ENCODE measurements at regions not wholly inside any gene's neighbourhood (a gene's known extent, or its start where the extent isn't known, plus 50 kb on each side); places are given as distances from the start of the nearest gene placed in this dataset.

DNA sequence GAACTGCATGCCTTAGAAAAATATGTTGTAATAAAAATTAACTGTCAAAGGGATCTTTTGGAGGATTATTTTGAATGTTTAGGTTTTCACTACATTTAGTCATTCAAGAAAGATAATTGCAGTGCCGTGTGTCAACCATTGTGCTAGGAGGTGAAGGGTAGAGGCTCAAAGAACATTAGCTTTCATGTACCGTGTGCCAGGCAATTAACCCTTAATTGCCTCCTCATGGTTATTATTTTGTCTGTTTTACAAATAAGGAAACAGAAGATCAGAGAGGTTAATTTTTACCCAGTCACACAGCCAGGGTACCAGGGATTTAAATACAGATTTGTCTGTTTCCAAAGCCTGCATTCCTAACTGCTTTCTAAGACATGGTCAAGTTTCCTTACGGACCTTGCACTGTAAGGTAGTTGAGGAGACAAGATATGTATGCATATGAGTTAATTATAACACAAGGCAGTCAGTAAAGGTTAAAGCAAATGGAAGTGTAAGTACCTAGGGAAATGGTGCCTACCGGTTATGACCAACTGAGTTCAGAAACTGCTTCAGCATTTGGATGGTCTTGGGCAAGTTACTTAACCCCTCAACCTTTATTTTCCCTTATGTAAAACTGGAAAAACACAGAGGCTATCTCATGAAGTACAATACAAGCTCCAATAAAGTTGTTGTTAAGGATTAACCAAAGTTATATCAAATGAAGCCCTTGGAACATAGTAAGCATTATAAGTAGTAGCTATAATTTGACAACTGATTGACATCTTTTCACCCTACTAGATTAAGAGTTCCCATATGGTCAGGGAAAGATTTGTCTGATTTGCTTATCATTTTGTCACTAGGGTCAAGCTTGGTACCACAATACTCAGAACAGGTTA is 434.9 kb downstream of the MBD2 start:
- TF ChIP-seq, protein P1, sequence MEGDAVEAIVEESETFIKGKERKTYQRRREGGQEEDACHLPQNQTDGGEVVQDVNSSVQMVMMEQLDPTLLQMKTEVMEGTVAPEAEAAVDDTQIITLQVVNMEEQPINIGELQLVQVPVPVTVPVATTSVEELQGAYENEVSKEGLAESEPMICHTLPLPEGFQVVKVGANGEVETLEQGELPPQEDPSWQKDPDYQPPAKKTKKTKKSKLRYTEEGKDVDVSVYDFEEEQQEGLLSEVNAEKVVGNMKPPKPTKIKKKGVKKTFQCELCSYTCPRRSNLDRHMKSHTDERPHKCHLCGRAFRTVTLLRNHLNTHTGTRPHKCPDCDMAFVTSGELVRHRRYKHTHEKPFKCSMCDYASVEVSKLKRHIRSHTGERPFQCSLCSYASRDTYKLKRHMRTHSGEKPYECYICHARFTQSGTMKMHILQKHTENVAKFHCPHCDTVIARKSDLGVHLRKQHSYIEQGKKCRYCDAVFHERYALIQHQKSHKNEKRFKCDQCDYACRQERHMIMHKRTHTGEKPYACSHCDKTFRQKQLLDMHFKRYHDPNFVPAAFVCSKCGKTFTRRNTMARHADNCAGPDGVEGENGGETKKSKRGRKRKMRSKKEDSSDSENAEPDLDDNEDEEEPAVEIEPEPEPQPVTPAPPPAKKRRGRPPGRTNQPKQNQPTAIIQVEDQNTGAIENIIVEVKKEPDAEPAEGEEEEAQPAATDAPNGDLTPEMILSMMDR (IDR thresholded peaks at IDR 0.05; ENCODE audit: low read depth, low read length, missing control alignments), result no peak

DNA sequence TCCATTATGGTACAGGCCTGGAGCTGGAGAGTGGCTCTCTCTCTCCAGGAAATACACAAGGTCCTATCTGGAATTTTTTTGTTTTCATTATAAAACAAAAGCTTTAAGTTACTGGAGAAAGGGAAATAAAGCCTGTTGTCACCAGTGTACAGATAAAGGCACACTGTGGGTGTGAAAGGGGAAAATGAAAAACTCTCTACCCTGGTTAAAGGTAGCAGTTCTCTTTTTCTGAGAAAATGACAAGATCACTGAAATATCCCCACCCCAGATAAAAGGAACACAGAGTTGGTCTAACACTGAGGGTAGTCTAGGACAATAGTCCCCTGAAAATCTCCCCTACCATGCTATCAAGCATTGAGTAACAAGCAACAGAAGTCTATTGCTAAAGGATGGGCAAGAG is 438.7 kb downstream of the MBD2 start:
- no peak overlapping the region for H3K4me3 ChIP-seq (ENCODE audit: low read depth, low read length)
- TF ChIP-seq, protein P1 (IDR thresholded peaks at IDR 0.05; ENCODE audit: low read depth, low read length, missing control alignments), result no peak

More for the DNA sequence above, 434.9 kb downstream of the MBD2 start:
- no peak overlapping the region for H3K4me3 ChIP-seq (ENCODE audit: low read depth, low read length)
- DNase-seq (ENCODE audit: low read depth), result no peak

DNA sequence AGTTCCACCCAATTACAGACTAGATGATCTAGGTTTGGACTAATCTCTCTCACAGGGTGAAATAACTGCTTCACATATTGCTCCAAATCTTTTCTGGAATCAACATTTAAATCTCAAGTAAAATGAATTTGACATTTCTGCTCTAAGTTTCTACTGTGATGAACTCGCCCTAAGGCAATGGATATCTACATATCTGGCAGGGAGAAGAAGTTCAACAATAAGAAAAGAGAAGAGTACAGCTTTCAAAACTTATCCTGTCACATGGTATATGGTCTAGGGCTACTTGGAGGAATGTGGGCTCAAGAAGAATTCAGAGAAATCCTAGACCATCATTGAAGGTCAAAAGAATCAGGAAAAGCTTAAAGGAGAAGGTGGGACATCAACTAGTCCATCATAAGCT is 440.2 kb downstream of the MBD2 start:
- no peak overlapping the region for H3K4me3 ChIP-seq (ENCODE audit: low read depth, low read length)
- no peak for DNase-seq (ENCODE audit: low read depth)
- TF ChIP-seq, protein P1 (IDR thresholded peaks at IDR 0.05; ENCODE audit: low read depth, low read length, missing control alignments), result no peak

More for the DNA sequence above, 438.7 kb downstream of the MBD2 start:
- DNase-seq (ENCODE audit: low read depth), result no peak

DNA sequence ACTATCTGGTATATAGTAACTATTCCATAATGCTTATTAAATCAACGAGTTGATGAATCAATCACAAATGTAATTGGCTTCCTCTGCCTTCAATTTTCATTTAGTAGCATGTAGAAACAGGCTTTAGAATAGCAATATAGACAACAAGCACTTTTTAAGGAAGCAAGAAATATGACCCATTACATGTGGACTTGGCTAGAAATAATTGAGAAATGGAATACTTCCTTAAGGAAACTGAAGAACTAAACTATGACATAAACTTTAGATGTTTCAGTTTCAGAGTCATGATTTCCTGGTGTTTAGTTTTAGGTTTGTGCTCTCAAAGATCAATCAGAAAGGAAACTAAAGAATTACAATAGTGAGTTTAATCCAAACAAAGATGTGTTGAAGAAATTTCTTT is 443.8 kb downstream of the MBD2 start:
- no peak for DNase-seq (ENCODE audit: low read depth)
- no peak overlapping the region for H3K4me3 ChIP-seq (ENCODE audit: low read depth, low read length)
- TF ChIP-seq, protein P1 (IDR thresholded peaks at IDR 0.05; ENCODE audit: low read depth, low read length, missing control alignments), result no peak

DNA sequence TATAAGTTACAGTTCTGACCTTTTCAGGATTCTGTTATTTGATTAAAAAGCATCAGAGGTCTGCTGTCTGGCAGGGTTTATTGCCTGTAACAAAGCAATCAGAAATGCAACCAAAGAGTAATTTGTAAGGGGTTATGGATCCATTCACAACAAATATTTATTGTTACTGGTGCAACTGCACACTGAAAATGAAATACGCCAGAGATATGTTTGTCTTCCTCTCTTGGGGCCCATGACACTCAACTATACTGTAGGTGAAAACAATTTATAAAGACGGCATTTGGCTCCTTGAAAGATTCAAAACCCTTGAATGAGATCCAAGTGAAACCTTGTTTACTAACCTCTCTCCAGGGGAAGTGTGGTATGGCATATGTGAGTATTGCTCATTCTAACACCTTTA is 452.2 kb downstream of the MBD2 start:
- TF ChIP-seq, protein P1 (IDR thresholded peaks at IDR 0.05; ENCODE audit: low read depth, low read length, missing control alignments), result no peak
- DNase-seq (ENCODE audit: low read depth), result no peak
- H3K4me3 ChIP-seq (ENCODE audit: low read depth, low read length), result no peak overlapping the region

DNA sequence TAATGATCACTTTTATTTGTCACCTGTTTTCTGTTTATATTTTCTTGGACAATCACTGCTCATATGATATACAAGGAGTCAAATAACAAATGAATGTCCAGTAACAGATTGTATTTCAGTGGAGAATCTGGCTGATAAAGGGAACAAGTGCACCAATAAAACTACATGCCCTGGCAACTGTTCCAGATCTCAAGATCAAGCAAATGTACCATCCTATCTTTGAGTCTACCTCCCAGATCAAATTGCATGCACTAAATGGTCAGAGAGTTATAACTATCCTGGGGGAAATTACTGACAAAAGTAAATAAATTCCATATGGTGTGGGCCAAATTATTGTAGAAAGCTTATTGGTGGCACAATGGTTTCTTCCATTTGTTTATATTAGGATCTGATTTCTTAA is 452.8 kb downstream of the MBD2 start:
- TF ChIP-seq, protein P1 (IDR thresholded peaks at IDR 0.05; ENCODE audit: low read depth, low read length, missing control alignments), result no peak
- H3K4me3 ChIP-seq (ENCODE audit: low read depth, low read length), result no peak overlapping the region
- DNase-seq (ENCODE audit: low read depth), result no peak

DNA sequence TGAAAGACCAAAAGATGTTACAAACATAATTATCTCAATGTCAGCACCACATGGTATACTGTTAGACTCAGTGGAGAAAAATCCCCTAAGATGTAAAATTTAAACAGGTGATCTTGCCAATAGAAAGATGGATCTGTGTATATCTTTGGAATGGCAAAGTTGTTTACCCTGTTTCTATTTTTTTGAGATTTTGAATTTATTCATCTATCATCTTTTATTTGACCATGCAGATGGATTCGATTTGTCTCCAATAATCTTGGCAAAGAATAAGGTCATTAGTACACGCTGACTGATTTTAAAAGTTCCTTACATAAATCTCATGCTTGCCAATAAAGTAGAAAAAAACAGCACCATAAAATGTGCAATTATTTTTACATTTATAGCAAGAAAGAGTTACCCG is 459.3 kb downstream of the MBD2 start:
- H3K4me3 ChIP-seq (ENCODE audit: low read depth, low read length), result no peak overlapping the region
- TF ChIP-seq, protein P1 (IDR thresholded peaks at IDR 0.05; ENCODE audit: low read depth, low read length, missing control alignments), result no peak
- DNase-seq (ENCODE audit: low read depth), result no peak

Measured in GM12864 (cell line).